ENCODE measurements at regions not wholly inside any gene's neighbourhood (a gene's known extent, or its start where the extent isn't known, plus 50 kb on each side); places are given as distances from the start of the nearest gene placed in this dataset.

- TF ChIP-seq BACH2 (CRISPR knock-in tag; IDR thresholded peaks at IDR 0.05; ENCODE audit: borderline replicate concordance) (no peak), ZNF565 (CRISPR knock-in tag; conservative IDR thresholded peaks at IDR 0.05; ENCODE audit: low read depth) (no peak), ESRRG (CRISPR knock-in tag; IDR thresholded peaks at IDR 0.05) (no peak), OSR1 (CRISPR knock-in tag; IDR thresholded peaks at IDR 0.05) (no peak), GLIS3 (CRISPR knock-in tag; IDR thresholded peaks at IDR 0.05) (no peak), ZFP30 (CRISPR knock-in tag; IDR thresholded peaks at IDR 0.05) (no peak), CSDC2 (CRISPR knock-in tag; IDR thresholded peaks at IDR 0.05) (no peak), TOX (CRISPR knock-in tag; IDR thresholded peaks at IDR 0.05; ENCODE audit: borderline replicate concordance) (no peak), POU6F1 (CRISPR knock-in tag; IDR thresholded peaks at IDR 0.05; ENCODE audit: borderline replicate concordance, low read depth) (no peak)
- no peak for ATAC-seq
Observed at GRCh38 chr18:78726326-78727056, 253.1 kb upstream of the SALL3 start.

GRCh38 chr18:78727057-78727739 is 252.4 kb upstream of the SALL3 start:
- no peak for ATAC-seq
- TF ChIP-seq ZFP3 (CRISPR knock-in tag; IDR thresholded peaks at IDR 0.05): no peak
- no peak for TF ChIP-seq CSDC2 (CRISPR knock-in tag; IDR thresholded peaks at IDR 0.05)
- TF ChIP-seq ARNTL (CRISPR knock-in tag; IDR thresholded peaks at IDR 0.05; ENCODE audit: borderline replicate concordance, low read depth): no peak
- TF ChIP-seq TSHZ2 (CRISPR knock-in tag; IDR thresholded peaks at IDR 0.05): no peak
- no peak for TF ChIP-seq SNAI2 (CRISPR knock-in tag; IDR thresholded peaks at IDR 0.05)
- no peak for TF ChIP-seq ZNF565 (CRISPR knock-in tag; conservative IDR thresholded peaks at IDR 0.05; ENCODE audit: low read depth)
- no peak for TF ChIP-seq CREB5 (CRISPR knock-in tag; IDR thresholded peaks at IDR 0.05; ENCODE audit: low read depth)
- no peak for TF ChIP-seq POU6F1 (CRISPR knock-in tag; IDR thresholded peaks at IDR 0.05; ENCODE audit: borderline replicate concordance, low read depth)
- no peak for TF ChIP-seq CSRNP3 (CRISPR knock-in tag; IDR thresholded peaks at IDR 0.05)
- no peak for TF ChIP-seq TCF4 (CRISPR knock-in tag; IDR thresholded peaks at IDR 0.05; ENCODE audit: borderline replicate concordance)
- no peak for TF ChIP-seq OSR1 (CRISPR knock-in tag; IDR thresholded peaks at IDR 0.05)
- no peak for TF ChIP-seq ZFP30 (CRISPR knock-in tag; IDR thresholded peaks at IDR 0.05)
- no peak for TF ChIP-seq BACH2 (CRISPR knock-in tag; IDR thresholded peaks at IDR 0.05; ENCODE audit: borderline replicate concordance)
- no peak for TF ChIP-seq TOX (CRISPR knock-in tag; IDR thresholded peaks at IDR 0.05; ENCODE audit: borderline replicate concordance)
- no peak for TF ChIP-seq ZC3H10 (CRISPR knock-in tag; IDR thresholded peaks at IDR 0.05)
- TF ChIP-seq GLIS3 (CRISPR knock-in tag; IDR thresholded peaks at IDR 0.05): no peak
- TF ChIP-seq ISL1 (CRISPR knock-in tag; IDR thresholded peaks at IDR 0.05): no peak
- no peak for TF ChIP-seq PATZ1 (CRISPR knock-in tag; IDR thresholded peaks at IDR 0.05; ENCODE audit: borderline replicate concordance)
- no peak for TF ChIP-seq PPARA (CRISPR knock-in tag; IDR thresholded peaks at IDR 0.05; ENCODE audit: borderline replicate concordance)
- TF ChIP-seq ZNF70 (CRISPR knock-in tag; IDR thresholded peaks at IDR 0.05): no peak
